HK-2 (cell line): ENCODE measurements at regions not wholly inside any gene's neighbourhood (a gene's known extent, or its start where the extent isn't known, plus 50 kb on each side); places are given as distances from the start of the nearest gene placed in this dataset.
"Not testable (repeated sequence)": the region's sequence is repeated elsewhere in the genome, so short reads cannot be mapped to it uniquely, and the experiment has no call there.

Experiments
- DNase-seq: peaks from one replicate; pipeline ENCODE4 v3.0.0-alpha.2; 2018; ENCODE audit not compliant: unreplicated experiment

GRCh38 chr5:106019261-106019660 lies 1651.5 kb downstream of the EFNA5 start:
- no peak for DNase-seq

- DNase-seq = no peak
Observed at GRCh38 chr5:106017243-106017857, 1653.4 kb downstream of the EFNA5 start.

DNA sequence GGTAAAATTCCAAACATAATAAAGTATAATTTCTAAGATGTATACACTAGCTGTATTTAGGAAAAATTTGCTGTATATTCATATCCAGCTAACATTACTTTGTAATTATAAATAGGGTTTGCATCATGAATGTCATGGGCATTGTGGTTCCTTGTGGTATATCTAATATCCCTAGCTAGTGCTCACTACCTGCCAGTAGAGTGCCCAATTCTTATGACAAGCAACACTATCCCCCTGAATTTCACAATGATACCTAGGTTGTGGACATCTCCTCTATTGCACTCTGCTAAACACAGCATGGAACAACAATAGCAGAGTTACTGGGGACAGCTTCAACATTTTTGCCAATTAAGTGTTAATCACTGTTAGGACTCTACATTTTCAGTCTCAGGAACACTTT lies 1656.5 kb downstream of the EFNA5 start:
- DNase-seq = no peak

- no peak for DNase-seq
Observed at GRCh38 chr5:106006242-106006641, 1664.5 kb downstream of the EFNA5 start.

- DNase-seq = not testable (repeated sequence)
Observed at GRCh38 chr5:105998991-105999390, 1671.7 kb downstream of the EFNA5 start.

DNA sequence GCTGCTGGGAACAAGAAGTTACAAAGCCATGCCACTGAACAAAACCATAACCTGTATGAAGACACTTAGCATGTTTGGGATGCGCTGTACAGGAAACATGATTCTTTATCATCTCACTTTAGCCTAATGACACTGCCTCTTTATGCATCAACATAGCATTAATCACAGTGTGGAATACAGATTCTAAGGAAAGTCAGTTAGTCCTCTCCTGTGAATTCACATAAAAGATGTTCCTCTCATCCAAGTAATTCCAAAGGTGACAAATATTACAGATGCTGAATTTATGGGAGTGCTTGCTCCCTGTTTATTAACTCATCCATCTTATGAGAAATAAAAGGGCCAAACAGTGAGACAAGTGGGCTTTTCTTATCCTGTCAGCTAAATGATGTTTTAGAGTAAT lies 1677.7 kb downstream of the EFNA5 start:
- no peak for DNase-seq

DNA sequence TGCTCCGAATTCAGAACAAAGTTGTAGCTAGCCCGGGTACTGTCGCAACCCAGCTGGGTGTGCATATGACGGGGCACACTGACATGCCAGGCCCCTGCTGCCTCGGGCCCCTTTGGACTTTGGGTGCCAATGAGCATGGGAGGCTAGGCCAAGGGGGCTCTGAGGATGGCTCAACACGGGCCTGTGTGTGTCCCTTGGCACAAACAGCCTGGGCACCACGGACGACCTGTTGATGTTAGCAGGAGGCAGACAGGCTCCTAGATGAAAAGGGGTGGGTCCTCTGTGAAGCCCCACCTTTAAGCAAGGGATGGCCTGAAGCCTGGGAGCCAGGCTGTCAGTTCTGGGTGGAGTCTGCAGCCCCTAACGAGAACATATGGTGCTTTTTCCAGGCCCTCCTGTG lies 1688.2 kb downstream of the EFNA5 start:
- DNase-seq = no peak

DNA sequence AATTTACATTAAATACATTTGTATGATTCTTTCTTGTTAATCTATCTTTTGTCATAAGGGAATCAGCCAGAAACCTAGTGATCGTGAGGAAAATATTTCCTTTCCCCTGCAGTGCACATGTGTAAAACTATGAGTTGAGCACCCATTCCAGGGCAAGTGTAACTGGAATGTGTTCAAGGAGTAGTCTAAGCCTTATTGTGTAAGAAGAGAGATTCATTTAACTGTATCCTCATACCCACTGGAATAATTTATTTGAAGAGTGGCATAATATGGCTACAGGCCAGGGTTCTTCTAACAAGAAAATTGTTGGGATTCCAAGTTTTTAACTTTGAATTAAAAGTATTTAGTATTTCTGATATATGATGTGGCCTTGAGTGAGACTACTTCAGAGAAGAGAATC lies 1692.7 kb downstream of the EFNA5 start:
- no peak for DNase-seq

- DNase-seq = no peak
Observed at GRCh38 chr5:105977163-105977562, 1693.6 kb downstream of the EFNA5 start.

DNA sequence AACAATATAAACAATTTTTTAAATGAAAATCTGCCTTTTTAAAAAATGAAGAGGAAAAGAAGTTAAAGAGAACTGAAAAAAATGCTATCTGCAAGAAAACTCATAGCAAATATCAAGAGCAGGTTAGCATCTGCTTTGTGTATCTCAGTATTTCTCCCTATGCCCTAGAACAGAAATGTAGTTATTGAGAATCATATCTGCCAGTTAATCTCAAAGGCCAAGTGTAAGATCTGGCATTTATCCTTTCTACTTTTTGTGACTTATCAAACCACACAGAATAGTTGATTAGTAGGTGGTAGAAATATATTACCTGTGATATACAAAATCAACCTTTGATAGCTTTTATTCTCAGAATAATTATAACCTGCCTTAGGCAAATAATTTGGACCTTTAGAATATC lies 1699.8 kb downstream of the EFNA5 start:
- DNase-seq = no peak

DNA sequence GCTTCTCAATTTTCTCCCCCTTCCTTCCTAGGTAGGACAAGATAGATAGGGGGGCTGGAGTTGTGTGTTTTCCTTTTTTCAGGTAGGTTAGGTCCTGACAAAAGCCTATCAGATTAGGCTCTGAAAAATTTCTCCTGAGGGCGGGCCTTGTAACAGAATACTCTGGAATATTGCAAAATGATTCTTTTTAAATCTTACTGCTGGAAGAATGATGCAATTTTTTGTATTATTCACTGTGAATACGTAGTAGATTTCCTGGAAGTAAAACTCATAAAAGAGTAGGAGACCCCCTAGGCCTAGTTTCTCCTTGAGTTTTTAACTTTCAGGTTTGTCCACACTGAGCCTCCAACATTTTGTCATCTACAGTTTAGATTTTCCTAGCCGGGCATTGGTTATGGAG lies 1701.8 kb downstream of the EFNA5 start:
- no peak for DNase-seq

GRCh38 chr5:105963696-105964255 lies 1707.0 kb downstream of the EFNA5 start:
- no peak for DNase-seq

DNA sequence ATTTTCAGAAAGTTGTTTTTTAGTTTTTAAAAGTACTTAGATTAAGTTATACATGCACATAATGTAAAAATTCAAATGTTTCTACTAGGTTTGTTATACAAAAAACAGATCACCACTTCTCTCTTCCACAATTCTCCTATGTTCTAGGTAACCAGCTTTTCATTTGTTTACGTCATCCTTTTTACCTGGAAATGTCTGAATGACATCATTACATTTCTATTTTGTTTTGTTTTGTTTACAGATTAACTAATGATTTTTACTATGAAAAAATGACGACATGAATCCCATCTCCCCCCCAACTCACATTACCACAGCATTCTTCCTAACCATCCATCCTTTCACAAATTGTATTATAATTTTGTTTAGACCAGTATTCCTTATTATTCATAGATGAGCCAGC lies 1709.2 kb downstream of the EFNA5 start:
- DNase-seq = no peak

- DNase-seq = no peak
Observed at GRCh38 chr5:105956456-105957196, 1714.1 kb downstream of the EFNA5 start.

- DNase-seq = no peak
Observed at GRCh38 chr5:105954341-105954740, 1716.4 kb downstream of the EFNA5 start.

- no peak for DNase-seq
Observed at GRCh38 chr5:105953616-105954015, 1717.1 kb downstream of the EFNA5 start.

- no peak for DNase-seq
Observed at GRCh38 chr5:105952875-105953274, 1717.9 kb downstream of the EFNA5 start.

DNA sequence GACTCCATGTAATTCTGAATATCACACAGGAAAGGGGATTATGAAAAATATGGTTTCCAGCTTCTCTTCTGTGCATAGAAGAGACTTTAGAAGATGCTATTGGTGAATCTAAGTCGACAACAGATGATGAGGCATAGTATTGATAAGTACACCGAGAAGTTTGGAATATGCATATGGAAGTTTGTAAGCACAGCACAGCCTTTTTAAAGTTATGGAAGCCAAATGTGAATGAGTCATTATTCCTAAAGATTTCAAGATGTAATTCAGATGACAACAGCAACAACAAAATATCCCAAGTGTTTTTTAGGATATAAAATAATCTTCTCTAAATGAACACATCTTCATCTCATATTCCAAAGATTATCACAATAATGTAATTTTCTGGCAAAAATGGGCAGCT lies 1723.3 kb downstream of the EFNA5 start:
- no peak for DNase-seq

- DNase-seq = no peak
Observed at GRCh38 chr5:105945203-105945972, 1725.3 kb downstream of the EFNA5 start.

- DNase-seq = no peak
Observed at GRCh38 chr5:105940181-105940580, 1730.6 kb downstream of the EFNA5 start.

DNA sequence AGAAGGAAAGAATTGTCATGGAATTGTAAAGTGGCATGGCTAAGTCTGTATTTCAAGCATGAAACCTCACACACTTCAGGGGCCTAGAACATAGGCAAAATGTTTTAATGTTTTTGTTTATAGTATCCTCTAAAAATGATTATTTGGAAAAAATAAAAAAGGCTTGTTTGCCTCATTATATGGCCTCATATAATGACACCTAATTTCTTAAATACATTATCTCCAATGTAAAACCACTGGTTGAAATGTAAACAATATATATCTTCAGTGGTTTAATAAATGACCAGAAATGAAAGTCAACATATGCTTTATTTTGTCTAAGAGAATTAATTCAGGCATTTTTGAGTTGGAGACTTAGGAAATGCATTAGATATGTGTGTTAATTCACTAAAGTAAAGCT lies 1736.6 kb downstream of the EFNA5 start:
- DNase-seq = no peak

DNA sequence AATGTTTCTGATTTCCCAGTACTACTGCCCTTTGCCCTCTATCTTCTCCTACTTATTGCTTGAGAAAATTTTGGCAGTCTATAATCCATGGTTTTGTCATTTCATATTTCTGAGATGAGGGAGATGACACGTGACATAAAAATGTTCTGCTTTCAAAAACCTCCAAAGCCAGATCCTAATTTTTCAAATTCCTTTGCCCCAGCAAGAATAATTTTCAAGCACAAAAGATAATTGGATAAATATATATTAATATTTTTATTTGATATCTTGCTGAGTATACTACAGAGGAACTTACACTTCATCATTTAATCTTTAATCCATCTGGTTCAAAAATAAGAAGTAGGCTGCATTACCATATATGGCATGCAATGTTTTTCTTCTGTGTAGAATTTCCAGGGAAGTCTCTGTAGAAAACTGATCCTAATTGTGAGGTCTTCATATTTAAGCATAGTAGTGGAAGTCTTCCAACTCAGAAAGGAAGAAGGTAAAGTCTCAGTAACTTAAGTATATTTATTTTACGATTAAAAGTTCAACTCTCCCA lies 1738.8 kb downstream of the EFNA5 start:
- no peak for DNase-seq
